COLO668 (cell line): ENCODE measurements at regions not wholly inside any gene's neighbourhood (a gene's known extent, or its start where the extent isn't known, plus 50 kb on each side); places are given as distances from the start of the nearest gene placed in this dataset.
"Not testable (repeated sequence)": the region's sequence is repeated elsewhere in the genome, so short reads cannot be mapped to it uniquely, and the experiment has no call there.

ENCODE experiments used
- DNase-seq: peaks from one replicate; lab custom pipeline; 2025; ENCODE audit not compliant: unreplicated experiment; lab: John Stamatoyannopoulos, UW

- DNase-seq, result no peak
Observed at GRCh38 chr9:25094518-25094917, 548.8 kb upstream of the IZUMO3 start.

- DNase-seq, result no peak
Observed at GRCh38 chr9:25078202-25078601, 532.5 kb upstream of the IZUMO3 start.

GRCh38 chr9:25048098-25048724, 502.5 kb upstream of the IZUMO3 start:
- no peak for DNase-seq

- not testable (repeated sequence) for DNase-seq
Observed at GRCh38 chr9:25045469-25045868, 499.8 kb upstream of the IZUMO3 start.

GRCh38 chr9:25029743-25030142, 484.0 kb upstream of the IZUMO3 start:
- no peak for DNase-seq

GRCh38 chr9:25025686-25026085, 480.0 kb upstream of the IZUMO3 start:
- DNase-seq, result no peak

GRCh38 chr9:25025156-25025555, 479.5 kb upstream of the IZUMO3 start:
- DNase-seq, result no peak

- DNase-seq, result no peak
Observed at GRCh38 chr9:25017779-25018178, 472.1 kb upstream of the IZUMO3 start.

GRCh38 chr9:25010027-25010662, 464.4 kb upstream of the IZUMO3 start:
- no peak for DNase-seq

GRCh38 chr9:25003686-25004085, 458.0 kb upstream of the IZUMO3 start:
- no peak for DNase-seq

GRCh38 chr9:24986331-24986730, 440.6 kb upstream of the IZUMO3 start:
- no peak for DNase-seq

GRCh38 chr9:24970780-24971179, 425.1 kb upstream of the IZUMO3 start:
- DNase-seq, result not testable (repeated sequence)

GRCh38 chr9:24961762-24962161, 416.1 kb upstream of the IZUMO3 start:
- DNase-seq, result no peak

- no peak for DNase-seq
Observed at GRCh38 chr9:24953070-24953469, 407.4 kb upstream of the IZUMO3 start.

GRCh38 chr9:24939109-24939850, 393.6 kb upstream of the IZUMO3 start:
- DNase-seq, result no peak

GRCh38 chr9:24936117-24936516, 390.4 kb upstream of the IZUMO3 start:
- no peak for DNase-seq

GRCh38 chr9:24932785-24933184, 387.1 kb upstream of the IZUMO3 start:
- no peak for DNase-seq

GRCh38 chr9:24931894-24932293, 386.2 kb upstream of the IZUMO3 start:
- DNase-seq, result no peak

- no peak for DNase-seq
Observed at GRCh38 chr9:24912767-24913166, 367.1 kb upstream of the IZUMO3 start.

GRCh38 chr9:24901319-24901718, 355.6 kb upstream of the IZUMO3 start:
- DNase-seq, result no peak

- no peak for DNase-seq
Observed at GRCh38 chr9:24900179-24900578, 354.5 kb upstream of the IZUMO3 start.

GRCh38 chr9:24899463-24899862, 353.8 kb upstream of the IZUMO3 start:
- peak; percentile 2 for DNase-seq
